SKM-1 treated with dmso at 0.1 percent for 144 hours (cell line): ENCODE measurements at regions not wholly inside any gene's neighbourhood (a gene's known extent, or its start where the extent isn't known, plus 50 kb on each side); places are given as distances from the start of the nearest gene placed in this dataset.

Experiments used
- DNase-seq: peaks from one replicate; lab custom pipeline; 2025; ENCODE audit not compliant: unreplicated experiment; lab: John Stamatoyannopoulos, UW

GRCh38 chr18:31213641-31214040 is 51.0 kb upstream of the DSC1 start:
- no peak for DNase-seq

GRCh38 chr18:31217038-31217849 is 54.6 kb upstream of the DSC1 start:
- no peak for DNase-seq

- DNase-seq = no peak
Observed at GRCh38 chr18:31218671-31219383, 56.2 kb upstream of the DSC1 start.

GRCh38 chr18:31219395-31219794 is 56.7 kb upstream of the DSC1 start:
- no peak for DNase-seq

- no peak for DNase-seq
Observed at GRCh38 chr18:31223371-31223770, 60.7 kb upstream of the DSC1 start.

- DNase-seq = no peak
Observed at GRCh38 chr18:31225668-31226067, 63.0 kb upstream of the DSC1 start.

- no peak for DNase-seq
Observed at GRCh38 chr18:31227497-31228229, 65.0 kb upstream of the DSC1 start.

- DNase-seq = no peak
Observed at GRCh38 chr18:31229829-31230228, 67.2 kb upstream of the DSC1 start.

- no peak for DNase-seq
Observed at GRCh38 chr18:31230495-31230894, 67.8 kb upstream of the DSC1 start.

- no peak for DNase-seq
Observed at GRCh38 chr18:31232013-31232412, 69.4 kb upstream of the DSC1 start.

- DNase-seq = no peak
Observed at GRCh38 chr18:31232775-31233424, 70.2 kb upstream of the DSC1 start.

GRCh38 chr18:31233621-31234275 is 71.1 kb upstream of the DSC1 start:
- DNase-seq = no peak

GRCh38 chr18:31235856-31236255 is 73.2 kb upstream of the DSC1 start:
- DNase-seq = no peak

- DNase-seq = no peak
Observed at GRCh38 chr18:31237142-31237541, 74.5 kb upstream of the DSC1 start.

- DNase-seq = no peak
Observed at GRCh38 chr18:31241425-31241824, 76.5 kb upstream of the DSG1 start.

GRCh38 chr18:31241900-31242409 is 76.0 kb upstream of the DSG1 start:
- no peak for DNase-seq

GRCh38 chr18:31243740-31244512 is 74.0 kb upstream of the DSG1 start:
- DNase-seq = no peak

GRCh38 chr18:31244771-31245394 is 73.1 kb upstream of the DSG1 start:
- DNase-seq = no peak

GRCh38 chr18:31245820-31246219 is 72.1 kb upstream of the DSG1 start:
- no peak for DNase-seq
